Naive thymus-derived CD4-positive, alpha-beta T cell (primary cell): ENCODE measurements at regions not wholly inside any gene's neighbourhood (a gene's known extent, or its start where the extent isn't known, plus 50 kb on each side); places are given as distances from the start of the nearest gene placed in this dataset.

Experiments
- ATAC-seq: fragments of 150-1000 bp; cut with Tn5 transposase; 2 replicates; pipeline ENCODE4 v1.10.0; 2021; ENCODE audit warnings: mild to moderate bottlenecking, moderate library complexity
- CTCF ChIA-PET: fragments of 350-600 bp; sonication (Branson Sonifier 250); formaldehyde crosslinking; loops from one replicate; lab custom pipeline; 2021; ENCODE audit warnings: antibody characterized with exemption; lab: Charles Lee
- POLR2A ChIA-PET: fragments of 350-600 bp; sonication (Branson Sonifier 250); formaldehyde crosslinking; loops from one replicate; lab custom pipeline; 2021; ENCODE audit warnings: antibody characterized with exemption, inconsistent platforms; lab: Charles Lee
- DNase-seq, 9 donors: peaks; one replicate each; pipeline versions ENCODE4 v3.0.0 to v3.0.0-alpha.2; 2020 to 2022; ENCODE audit warnings: mixed read lengths in 1 of 9
- H3K27ac ChIP-seq: one replicate; pipeline ENCODE4 v1.7.0; 2013; ENCODE audit warnings: mild to moderate bottlenecking, low read depth, low read length, moderate library complexity
- H3K27me3 ChIP-seq, 2 donors: one replicate each; pipeline ENCODE4 v1.7.0; 2013; ENCODE audit warnings: low read length in 2 of 2, mild to moderate bottlenecking in 2 of 2, moderate library complexity in 2 of 2; ENCODE audit not compliant: control insufficient read depth in 2 of 2, insufficient read depth in 2 of 2
- H3K36me3 ChIP-seq, 3 experiments: 1 replicate in 2 of 3; 2 replicates in 1 of 3; pipeline ENCODE4 v1.7.0; 2013; ENCODE audit warnings: low read length in 3 of 3, mild to moderate bottlenecking in 3 of 3, moderate library complexity in 1 of 3; ENCODE audit not compliant: insufficient read depth in 3 of 3, control insufficient read depth in 2 of 3
- H3K4me1 ChIP-seq, 2 donors: one replicate each; pipeline ENCODE4 v1.7.0; 2013; ENCODE audit warnings: low read length in 2 of 2, mild to moderate bottlenecking in 2 of 2, moderate library complexity in 1 of 2; ENCODE audit not compliant: control insufficient read depth in 2 of 2, insufficient read depth in 2 of 2
- H3K4me3 ChIP-seq: 2 replicates; pipeline ENCODE4 v1.7.0; 2013; ENCODE audit warnings: mild to moderate bottlenecking, low read length
- H3K9me3 ChIP-seq, 3 experiments: 1 replicate in 2 of 3; 2 replicates in 1 of 3; pipeline ENCODE4 v1.7.0; 2013; ENCODE audit warnings: low read length in 3 of 3; ENCODE audit not compliant: control insufficient read depth in 2 of 3
- H3K27ac Mint-ChIP-seq, 9 donors: one replicate each; pipeline ENCODE4 v1.8.0; 2020 to 2022; ENCODE audit warnings: mixed read lengths in 9 of 9, mild to moderate bottlenecking in 8 of 9, moderate library complexity in 5 of 9, inconsistent platforms in 2 of 9
- H3K27me3 Mint-ChIP-seq, 5 donors: one replicate each; pipeline ENCODE4 v1.8.0; 2021 to 2022; ENCODE audit warnings: mixed read lengths in 5 of 5, mild to moderate bottlenecking in 1 of 5
- H3K36me3 Mint-ChIP-seq, 5 donors: one replicate each; pipeline ENCODE4 v1.8.0; 2020 to 2022; ENCODE audit warnings: mixed read lengths in 5 of 5, mild to moderate bottlenecking in 3 of 5, inconsistent platforms in 1 of 5
- H3K4me1 Mint-ChIP-seq, 7 donors: one replicate each; pipeline ENCODE4 v1.8.0; 2020 to 2022; ENCODE audit warnings: mixed read lengths in 7 of 7, mild to moderate bottlenecking in 3 of 7, inconsistent platforms in 1 of 7
- H3K4me3 Mint-ChIP-seq, 10 donors: one replicate each; pipeline ENCODE4 v1.8.0; 2020 to 2022; ENCODE audit warnings: mild to moderate bottlenecking in 10 of 10, mixed read lengths in 10 of 10, moderate library complexity in 6 of 10, inconsistent platforms in 2 of 10
- H3K9me3 Mint-ChIP-seq, 11 donors: one replicate each; pipeline ENCODE4 v1.8.0; 2020 to 2022; ENCODE audit warnings: mixed read lengths in 11 of 11, mild to moderate bottlenecking in 4 of 11, inconsistent platforms in 1 of 11, moderate library complexity in 1 of 11
- intact Hi-C, 2 donors: fragments of 100-400 bp; cut with micrococcal nuclease; formaldehyde crosslinking; loops; one replicate each; pipeline ENCODE4 v1.15.1; 2023

GRCh38 chr5:88116396-88116795, 152.2 kb downstream of the TMEM161B start:
- Histone ChIP-seq H3K4me1 (no peaks in the 10 kb centered on the region), H3K27me3 (peaks cover 0 to 5% of the 10 kb centered on the region in 2 donors), H3K36me3 (no peaks in the 10 kb centered on the region), H3K4me3 (no peak overlapping the region), H3K9me3 (no peaks in the 10 kb centered on the region), H3K27ac (no peak overlapping the region)
- intact Hi-C loops = no loop called here
- peaks cover 9 to 40% (median 15%) of the 10 kb centered on the region in 5 donors for H3K27me3 Mint-ChIP-seq
- POLR2A ChIA-PET = no interaction called here
- H3K27ac Mint-ChIP-seq = no peak overlapping the region
- ATAC-seq (no peak), DNase-seq (no peak)
- no peak overlapping the region for H3K4me3 Mint-ChIP-seq
- CTCF ChIA-PET = no interaction called here
- H3K4me1 Mint-ChIP-seq = no peaks in the 10 kb centered on the region
- peaks cover 0 to 3% (median 0%) of the 10 kb centered on the region in 11 donors for H3K9me3 Mint-ChIP-seq
- H3K36me3 Mint-ChIP-seq = peaks cover 0 to 2% (median 0%) of the 10 kb centered on the region in 5 donors

GRCh38 chr5:88115211-88115610, 153.4 kb downstream of the TMEM161B start:
- no peaks in the 10 kb centered on the region for H3K9me3 ChIP-seq
- intact Hi-C loops = no loop called here
- H3K36me3 Mint-ChIP-seq = no peaks in the 10 kb centered on the region
- no peak for DNase-seq
- ChIA-PET CTCF (no interaction called here), POLR2A (no interaction called here)
- H3K4me3 ChIP-seq = no peak overlapping the region
- H3K4me1 Mint-ChIP-seq = no peaks in the 10 kb centered on the region
- H3K4me1 ChIP-seq = no peaks in the 10 kb centered on the region
- no peak for ATAC-seq
- peaks cover 0 to 3% (median 0%) of the 10 kb centered on the region in 11 donors for H3K9me3 Mint-ChIP-seq
- H3K36me3 ChIP-seq = no peaks in the 10 kb centered on the region
- no peak overlapping the region for H3K4me3 Mint-ChIP-seq
- H3K27me3 Mint-ChIP-seq = peaks cover 6 to 33% (median 15%) of the 10 kb centered on the region in 5 donors
- H3K27ac Mint-ChIP-seq = no peak overlapping the region
- H3K27me3 ChIP-seq = peaks cover 0 to 5% of the 10 kb centered on the region in 2 donors
- no peak overlapping the region for H3K27ac ChIP-seq

GRCh38 chr5:88113429-88113828, 155.2 kb downstream of the TMEM161B start:
- H3K27me3 Mint-ChIP-seq = peaks cover 6 to 27% (median 11%) of the 10 kb centered on the region in 5 donors

GRCh38 chr5:88109818-88110217, 158.8 kb downstream of the TMEM161B start:
- Histone ChIP-seq H3K4me3 (no peak overlapping the region), H3K9me3 (no peaks in the 10 kb centered on the region), H3K4me1 (no peaks in the 10 kb centered on the region), H3K36me3 (no peaks in the 10 kb centered on the region), H3K27ac (no peak overlapping the region), H3K27me3 (peaks cover 0 to 3% of the 10 kb centered on the region in 2 donors)
- H3K9me3 Mint-ChIP-seq = peaks cover 0 to 2% (median 0%) of the 10 kb centered on the region in 11 donors
- no peak overlapping the region for H3K4me3 Mint-ChIP-seq
- no peak for ATAC-seq
- no peaks in the 10 kb centered on the region for H3K36me3 Mint-ChIP-seq
- ChIA-PET CTCF (no interaction called here), POLR2A (no interaction called here)
- peaks cover 0 to 17% (median 9%) of the 10 kb centered on the region in 5 donors for H3K27me3 Mint-ChIP-seq
- H3K4me1 Mint-ChIP-seq = no peaks in the 10 kb centered on the region
- no peak for DNase-seq
- intact Hi-C loops = no loop called here
- no peak overlapping the region for H3K27ac Mint-ChIP-seq

More at GRCh38 chr5:88113429-88113828, 155.2 kb downstream of the TMEM161B start:
- Mint-ChIP-seq H3K4me1 (no peaks in the 10 kb centered on the region), H3K27ac (no peak overlapping the region), H3K9me3 (peaks cover 0 to 3% (median 0%) of the 10 kb centered on the region in 11 donors), H3K36me3 (no peaks in the 10 kb centered on the region), H3K4me3 (no peak overlapping the region)
- DNase-seq = no peak
- Histone ChIP-seq H3K9me3 (no peaks in the 10 kb centered on the region), H3K36me3 (no peaks in the 10 kb centered on the region), H3K4me1 (no peaks in the 10 kb centered on the region), H3K27me3 (peaks cover 0 to 5% of the 10 kb centered on the region in 2 donors), H3K27ac (no peak overlapping the region), H3K4me3 (no peak overlapping the region)
- ATAC-seq = no peak
- ChIA-PET POLR2A (no interaction called here), CTCF (no interaction called here)
- intact Hi-C loops = no loop called here

GRCh38 chr5:88108490-88109279, 160.0 kb downstream of the TMEM161B start:
- ChIA-PET POLR2A (no interaction called here), CTCF (no interaction called here)
- H3K27me3 Mint-ChIP-seq = peaks cover 0 to 18% (median 13%) of the 10 kb centered on the region in 5 donors
- DNase-seq (no peak), ATAC-seq (no peak)
- intact Hi-C loops = no loop called here
- H3K4me3 ChIP-seq = no peak overlapping the region
- H3K27ac Mint-ChIP-seq = no peak overlapping the region
- no peaks in the 10 kb centered on the region for H3K4me1 Mint-ChIP-seq
- no peaks in the 10 kb centered on the region for H3K27me3 ChIP-seq
- no peaks in the 10 kb centered on the region for H3K9me3 ChIP-seq
- no peak overlapping the region for H3K4me3 Mint-ChIP-seq
- H3K36me3 ChIP-seq = no peaks in the 10 kb centered on the region
- H3K27ac ChIP-seq = no peak overlapping the region
- H3K4me1 ChIP-seq = no peaks in the 10 kb centered on the region
- no peaks in the 10 kb centered on the region for H3K36me3 Mint-ChIP-seq
- H3K9me3 Mint-ChIP-seq = peaks cover 0 to 3% (median 0%) of the 10 kb centered on the region in 11 donors

- intact Hi-C loops = no loop called here
- Mint-ChIP-seq H3K27me3 (peaks cover 0 to 16% (median 9%) of the 10 kb centered on the region in 5 donors), H3K27ac (no peak overlapping the region), H3K36me3 (no peaks in the 10 kb centered on the region), H3K4me1 (no peaks in the 10 kb centered on the region), H3K9me3 (peaks cover 0 to 6% (median 0%) of the 10 kb centered on the region in 11 donors), H3K4me3 (no peak overlapping the region)
- Histone ChIP-seq H3K4me3 (no peak overlapping the region), H3K9me3 (no peaks in the 10 kb centered on the region), H3K36me3 (no peaks in the 10 kb centered on the region), H3K27me3 (no peaks in the 10 kb centered on the region), H3K27ac (no peak overlapping the region), H3K4me1 (no peaks in the 10 kb centered on the region)
- no peak for DNase-seq
- POLR2A ChIA-PET = no interaction called here
- no peak for ATAC-seq
- CTCF ChIA-PET = no interaction called here
Measured at GRCh38 chr5:88094906-88095496, 173.6 kb downstream of the TMEM161B start.
